Thyroid gland (tissue), 4 donors: ENCODE measurements at regions not wholly inside any gene's neighbourhood (a gene's known extent, or its start where the extent isn't known, plus 50 kb on each side); places are given as distances from the start of the nearest gene placed in this dataset.

Experiments
- DNase-seq, 2 donors: peaks; one replicate each; pipeline ENCODE4 v3.0.0-alpha.2; 2019
- H3K27ac ChIP-seq, 3 donors: fragments of 200-600 bp; sonication (generic); 1 replicate in 2 of 3; 2 replicates in 1 of 3; pipeline ENCODE4 v1.5.1; 2016 to 2019; ENCODE audit warnings: mild to moderate bottlenecking in 1 of 3, moderate library complexity in 1 of 3
- H3K27me3 ChIP-seq: fragments of 200-600 bp; sonication (generic); one replicate; pipeline ENCODE4 v1.5.1; 2019
- H3K36me3 ChIP-seq, 2 donors: fragments of 200-600 bp; sonication (generic); one replicate each; pipeline ENCODE4 v1.5.1; 2016 to 2019
- H3K4me1 ChIP-seq, 2 donors: fragments of 200-600 bp; sonication (generic); one replicate each; pipeline ENCODE4 v1.5.1; 2017 to 2019
- H3K4me3 ChIP-seq, 3 donors: fragments of 200-600 bp; sonication (generic); replicated peaks in 1 of 3; 1 replicate in 2 of 3; 2 replicates in 1 of 3; pipeline ENCODE4 v1.5.1; 2016; ENCODE audit warnings: mild to moderate bottlenecking in 1 of 3
- H3K9me3 ChIP-seq: fragments of 200-600 bp; sonication (generic); one replicate; pipeline ENCODE4 v1.5.1; 2017
- POLR2A ChIP-seq, 2 donors: fragments of 450-650 bp; IDR thresholded peaks; one replicate each; pipeline ENCODE4 v1.6.1; 2017; ENCODE audit warnings: antibody characterized with exemption in 2 of 2, mild to moderate bottlenecking in 2 of 2, moderate library complexity in 1 of 2
- WGBS, 2 donors: methylation state at CpG; one replicate each; pipeline ENCODE4 v1.1.5; 2017; 5-methylcytosine and 5-hydroxymethylcytosine counted together
- intact Hi-C: fragments of 100-400 bp; cut with DNase I; formaldehyde crosslinking; loops from one replicate; pipeline ENCODE4 v1.15.1; 2023
- TF ChIP-seq, protein P1 (sequence below), 6 experiments: fragments of 200-600 bp in 3 of 6; fragments of 450-650 bp in 3 of 6; sonication (generic) in 3 of 6; IDR thresholded peaks; one replicate each; pipeline ENCODE4 v1.5.1; 2016 to 2019; ENCODE audit warnings: antibody characterized with exemption in 6 of 6, mild to moderate bottlenecking in 2 of 6, inconsistent platforms in 1 of 6, moderate library complexity in 1 of 6

- DNase-seq: no peak
- 96% methylated on average over 3 of the region's 3 CpGs for WGBS, 2 donors
Observed at GRCh38 chr11:103656382-103656781, 380.1 kb upstream of the DDI1 start.

GRCh38 chr11:103659206-103659618 is 377.2 kb upstream of the DDI1 start:
- intact Hi-C loops: no loop called here
- no peaks in the 10 kb centered on the region for H3K27me3 ChIP-seq
- no peak for TF ChIP-seq POLR2A (IDR thresholded peaks at IDR 0.05)
- TF ChIP-seq, protein P1, sequence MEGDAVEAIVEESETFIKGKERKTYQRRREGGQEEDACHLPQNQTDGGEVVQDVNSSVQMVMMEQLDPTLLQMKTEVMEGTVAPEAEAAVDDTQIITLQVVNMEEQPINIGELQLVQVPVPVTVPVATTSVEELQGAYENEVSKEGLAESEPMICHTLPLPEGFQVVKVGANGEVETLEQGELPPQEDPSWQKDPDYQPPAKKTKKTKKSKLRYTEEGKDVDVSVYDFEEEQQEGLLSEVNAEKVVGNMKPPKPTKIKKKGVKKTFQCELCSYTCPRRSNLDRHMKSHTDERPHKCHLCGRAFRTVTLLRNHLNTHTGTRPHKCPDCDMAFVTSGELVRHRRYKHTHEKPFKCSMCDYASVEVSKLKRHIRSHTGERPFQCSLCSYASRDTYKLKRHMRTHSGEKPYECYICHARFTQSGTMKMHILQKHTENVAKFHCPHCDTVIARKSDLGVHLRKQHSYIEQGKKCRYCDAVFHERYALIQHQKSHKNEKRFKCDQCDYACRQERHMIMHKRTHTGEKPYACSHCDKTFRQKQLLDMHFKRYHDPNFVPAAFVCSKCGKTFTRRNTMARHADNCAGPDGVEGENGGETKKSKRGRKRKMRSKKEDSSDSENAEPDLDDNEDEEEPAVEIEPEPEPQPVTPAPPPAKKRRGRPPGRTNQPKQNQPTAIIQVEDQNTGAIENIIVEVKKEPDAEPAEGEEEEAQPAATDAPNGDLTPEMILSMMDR (IDR thresholded peaks at IDR 0.05): no peak

More at GRCh38 chr11:103656382-103656781, 380.1 kb upstream of the DDI1 start:
- intact Hi-C loops: no loop called here
- TF ChIP-seq POLR2A (IDR thresholded peaks at IDR 0.05): no peak
- TF ChIP-seq, protein P1 (IDR thresholded peaks at IDR 0.05): no peak
- Histone ChIP-seq H3K27me3 (no peaks in the 10 kb centered on the region), H3K36me3 (no peaks in the 10 kb centered on the region), H3K9me3 (no peaks in the 10 kb centered on the region), H3K4me1 (no peaks in the 10 kb centered on the region), H3K4me3 (no peak overlapping the region), H3K27ac (no peak overlapping the region)

DNA sequence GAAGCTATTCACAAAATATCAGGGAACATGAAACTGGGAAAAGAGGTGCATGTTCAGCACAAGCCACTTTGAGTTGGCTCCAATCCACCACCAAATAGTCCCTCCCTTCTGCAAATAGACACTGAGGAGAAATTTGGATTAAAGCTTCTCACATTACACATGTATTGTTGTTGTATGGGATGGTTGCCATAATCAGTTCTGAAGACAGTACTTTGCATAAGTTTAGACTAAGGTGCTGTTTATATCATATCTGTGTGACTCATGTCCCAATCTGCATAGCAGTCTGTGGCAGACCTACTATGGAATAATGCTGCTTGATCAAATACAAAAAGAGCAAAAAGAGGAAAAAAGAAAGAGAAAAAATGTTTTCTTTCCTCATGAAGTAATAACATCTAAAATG is 376.7 kb upstream of the DDI1 start:
- DNase-seq: no peak

More at GRCh38 chr11:103659206-103659618, 377.2 kb upstream of the DDI1 start:
- no peaks in the 10 kb centered on the region for H3K4me1 ChIP-seq
- DNase-seq: no peak
- no peaks in the 10 kb centered on the region for H3K9me3 ChIP-seq
- no peaks in the 10 kb centered on the region for H3K36me3 ChIP-seq
- no peak overlapping the region for H3K27ac ChIP-seq
- no peak overlapping the region for H3K4me3 ChIP-seq

DNA sequence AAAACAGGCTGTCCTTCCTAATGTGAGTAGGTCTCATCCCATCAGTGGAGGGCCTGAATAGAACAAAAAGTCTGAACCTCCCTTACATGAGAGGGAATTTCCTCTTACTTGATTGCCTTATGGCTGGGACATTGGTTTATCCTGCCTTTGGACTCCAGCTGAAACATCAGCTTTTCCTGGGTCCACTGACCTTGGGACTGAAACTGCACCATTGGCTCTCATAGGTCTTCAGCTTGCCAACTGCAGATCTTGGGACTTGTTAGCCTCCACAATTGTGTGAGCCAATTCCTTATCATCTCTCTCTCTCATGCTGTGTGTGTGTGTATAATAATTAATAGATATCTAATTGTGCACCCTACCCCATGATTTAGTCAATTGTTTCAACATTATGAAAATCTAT is 375.3 kb upstream of the DDI1 start:
- TF ChIP-seq, protein P1 (IDR thresholded peaks at IDR 0.05): no peak
- TF ChIP-seq POLR2A (IDR thresholded peaks at IDR 0.05): no peak
- no peaks in the 10 kb centered on the region for H3K36me3 ChIP-seq
- H3K9me3 ChIP-seq: no peaks in the 10 kb centered on the region
- no peak overlapping the region for H3K27ac ChIP-seq
- no peak for DNase-seq
- H3K4me1 ChIP-seq: no peaks in the 10 kb centered on the region
- H3K27me3 ChIP-seq: no peaks in the 10 kb centered on the region
- H3K4me3 ChIP-seq: no peak overlapping the region
- intact Hi-C loops: no loop called here

More for the DNA sequence above, 376.7 kb upstream of the DDI1 start:
- intact Hi-C loops: no loop called here
- TF ChIP-seq POLR2A (IDR thresholded peaks at IDR 0.05): no peak
- TF ChIP-seq, protein P1 (IDR thresholded peaks at IDR 0.05): no peak
- Histone ChIP-seq H3K27me3 (no peaks in the 10 kb centered on the region), H3K9me3 (no peaks in the 10 kb centered on the region), H3K36me3 (no peaks in the 10 kb centered on the region), H3K4me1 (no peaks in the 10 kb centered on the region), H3K4me3 (no peak overlapping the region), H3K27ac (no peak overlapping the region)

- H3K4me1 ChIP-seq: no peaks in the 10 kb centered on the region
- 0 to 46% methylated on average over 1 of the region's 1 CpG for WGBS, 2 donors
- H3K27me3 ChIP-seq: no peaks in the 10 kb centered on the region
- H3K36me3 ChIP-seq: no peaks in the 10 kb centered on the region
- TF ChIP-seq, protein P1 (IDR thresholded peaks at IDR 0.05): no peak
- no peak for TF ChIP-seq POLR2A (IDR thresholded peaks at IDR 0.05)
- DNase-seq: no peak
- no peak overlapping the region for H3K27ac ChIP-seq
- H3K9me3 ChIP-seq: no peaks in the 10 kb centered on the region
- H3K4me3 ChIP-seq: no peak overlapping the region
- intact Hi-C loops: no loop called here
Observed at GRCh38 chr11:103661991-103662390, 374.4 kb upstream of the DDI1 start.
